Muscle of back (tissue), 3 donors: ENCODE measurements at regions not wholly inside any gene's neighbourhood (a gene's known extent, or its start where the extent isn't known, plus 50 kb on each side); places are given as distances from the start of the nearest gene placed in this dataset.
"Not testable (repeated sequence)": the region's sequence is repeated elsewhere in the genome, so short reads cannot be mapped to it uniquely, and the experiment has no call there.

Source experiments
- DNase-seq, 3 donors: peaks; one replicate each; pipeline versions ENCODE4 v3.0.0 to v3.0.0-alpha.2; 2013

DNA sequence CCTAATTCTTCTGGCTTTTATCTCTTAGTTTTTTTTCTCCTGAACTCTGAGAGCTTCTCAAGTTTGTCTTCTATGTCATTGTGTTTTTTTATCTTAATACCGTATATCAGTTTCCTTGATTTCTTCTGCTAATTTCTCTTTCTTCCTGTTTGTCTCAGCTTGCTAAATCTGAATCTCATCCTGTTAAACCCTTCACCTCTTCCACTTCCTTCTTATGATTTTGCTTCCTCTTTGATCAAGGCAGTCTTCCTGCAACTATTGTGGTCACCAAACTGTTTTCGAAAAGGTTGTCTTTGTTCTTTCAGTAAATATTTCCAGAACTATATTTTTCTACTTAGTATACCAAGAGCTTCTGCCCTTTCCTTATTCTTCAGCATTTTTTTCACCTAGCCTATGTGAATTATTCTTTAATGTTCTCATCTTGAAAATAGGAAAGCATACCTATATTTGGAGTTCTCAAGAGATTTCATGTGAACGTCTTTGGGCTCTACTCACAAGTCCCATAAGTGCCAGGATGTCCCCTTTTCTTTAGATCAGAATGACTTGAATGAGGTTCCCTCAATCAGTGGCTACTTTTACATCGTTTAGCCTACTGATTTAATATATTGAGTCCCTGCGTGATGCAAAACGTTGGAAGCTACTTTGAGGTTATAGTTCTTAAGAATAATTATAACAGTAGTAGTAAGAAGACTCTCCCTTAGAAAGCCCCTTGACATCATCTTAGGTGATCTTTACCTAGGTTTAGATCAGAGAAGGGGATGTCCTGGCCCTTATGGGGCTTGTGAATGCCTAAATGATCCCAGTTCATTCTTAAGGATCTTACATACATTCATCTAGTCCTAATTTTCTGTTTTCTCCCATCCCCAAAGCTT lies 415.4 kb upstream of the AUTS2 start:
- no peak for DNase-seq

DNA sequence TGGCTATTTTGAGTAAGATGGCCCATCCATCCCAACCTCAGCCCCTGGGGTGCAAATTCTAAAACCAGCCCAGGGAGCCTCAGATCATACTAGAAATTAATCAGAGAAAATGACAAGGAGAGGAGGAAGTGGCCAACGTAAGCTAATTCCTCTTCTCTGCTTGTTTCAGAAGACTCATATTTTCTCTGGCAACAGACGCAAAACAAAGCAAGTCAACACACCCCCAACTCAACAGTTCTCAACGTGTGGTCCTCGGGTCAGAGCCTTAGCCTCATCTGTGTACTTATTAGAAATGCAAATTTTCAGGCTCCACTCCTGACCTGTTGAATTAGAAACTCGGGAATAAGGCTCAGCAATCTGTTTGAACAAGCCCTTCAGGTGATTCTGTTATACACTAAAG lies 413.9 kb upstream of the AUTS2 start:
- no peak for DNase-seq

DNA sequence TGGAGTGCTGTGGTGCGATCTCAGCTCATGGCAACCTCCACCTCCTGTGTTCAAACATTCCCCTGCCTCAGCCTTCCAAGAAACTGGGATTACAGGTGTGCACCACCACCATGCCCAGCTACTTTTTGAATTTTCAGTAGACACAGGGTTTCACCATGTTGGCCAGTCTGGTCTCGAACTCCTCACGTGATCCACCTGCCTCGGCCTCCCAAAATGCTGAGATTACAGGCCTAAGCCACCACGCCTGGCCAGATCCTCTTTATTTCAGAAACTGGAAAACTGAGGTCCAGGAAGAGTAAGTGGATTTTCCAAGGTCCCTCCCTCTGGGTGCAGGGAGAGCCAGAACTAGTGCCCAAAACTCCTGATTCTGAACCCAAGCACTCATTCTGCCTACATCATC lies 413.1 kb upstream of the AUTS2 start:
- DNase-seq = no peak

DNA sequence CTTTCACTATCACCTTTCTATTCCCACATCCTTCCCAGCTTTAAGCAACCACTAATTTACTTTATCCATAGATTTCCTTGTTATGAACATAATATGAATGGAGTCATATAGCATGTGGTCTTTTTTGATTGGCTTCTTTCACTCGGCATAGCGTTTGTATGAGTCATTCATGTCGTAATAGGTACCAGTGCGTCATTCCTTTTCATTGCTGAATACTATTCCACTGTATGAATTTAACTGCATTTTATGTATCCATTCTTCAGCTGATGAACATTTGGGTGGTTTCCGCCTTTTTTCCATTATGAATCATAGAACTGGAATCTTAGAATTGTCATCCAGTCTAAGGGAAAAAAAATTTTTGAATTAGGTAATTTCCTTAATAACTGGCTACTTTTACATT lies 411.3 kb upstream of the AUTS2 start:
- no peak for DNase-seq

DNA sequence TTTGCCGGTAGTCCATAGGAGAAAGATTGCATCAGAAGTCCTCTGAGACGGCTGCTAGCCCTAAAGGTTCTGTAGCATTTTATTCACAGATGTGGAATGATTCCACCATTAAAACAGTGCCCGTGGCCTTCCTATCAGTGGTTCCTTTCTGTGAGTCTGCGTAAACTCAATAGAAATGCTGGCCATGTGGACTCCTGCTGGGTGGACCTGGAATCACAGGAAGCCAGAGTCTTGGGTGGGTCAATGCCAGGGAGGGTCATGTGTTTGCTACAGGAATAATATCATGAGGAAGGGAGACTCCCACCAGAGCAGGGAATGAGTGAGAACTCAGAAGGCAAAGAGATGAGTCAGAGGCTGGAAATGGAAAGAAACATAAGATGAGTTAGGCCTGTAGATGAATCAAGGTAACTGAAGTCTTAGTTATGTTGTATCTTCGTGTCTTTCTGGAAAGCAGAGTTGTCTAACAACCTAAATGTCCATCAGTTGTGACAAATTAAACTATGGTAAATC lies 410.4 kb upstream of the AUTS2 start:
- no peak for DNase-seq

DNA sequence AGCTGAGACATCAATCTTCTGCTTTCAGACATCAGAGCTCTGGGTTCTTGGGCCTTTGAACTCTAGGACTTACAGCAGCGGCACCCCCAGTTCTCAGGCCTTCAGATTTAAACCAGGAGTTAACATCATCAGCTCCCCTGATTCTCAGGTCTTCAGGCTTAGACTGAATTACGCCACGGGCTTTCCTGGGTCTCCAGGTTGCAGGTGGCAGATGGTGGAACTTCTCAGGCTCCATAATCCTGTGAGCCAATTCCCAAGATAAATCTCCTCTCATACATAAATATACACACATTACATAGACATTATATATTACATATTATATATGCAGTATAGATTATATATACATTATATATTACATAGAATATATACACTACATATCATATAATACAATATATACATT lies 408.9 kb upstream of the AUTS2 start:
- DNase-seq = no peak

DNA sequence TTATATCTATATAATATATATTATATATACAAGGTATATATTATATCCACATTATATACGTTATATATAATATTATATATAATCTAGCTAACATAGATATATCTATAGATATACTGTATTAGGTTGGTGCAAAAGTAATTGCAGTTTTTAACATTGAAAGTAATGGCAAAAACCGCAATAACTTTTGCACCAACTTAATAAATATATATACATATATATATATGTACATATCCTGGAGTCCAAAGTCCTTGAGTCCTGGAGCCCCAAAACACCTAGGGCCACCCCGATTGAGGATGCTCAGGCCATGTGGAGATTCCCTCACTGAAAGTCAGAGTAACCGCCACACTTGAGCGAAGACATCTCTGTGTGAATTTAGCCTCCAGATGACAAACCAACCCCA lies 408.2 kb upstream of the AUTS2 start:
- DNase-seq = no peak

DNA sequence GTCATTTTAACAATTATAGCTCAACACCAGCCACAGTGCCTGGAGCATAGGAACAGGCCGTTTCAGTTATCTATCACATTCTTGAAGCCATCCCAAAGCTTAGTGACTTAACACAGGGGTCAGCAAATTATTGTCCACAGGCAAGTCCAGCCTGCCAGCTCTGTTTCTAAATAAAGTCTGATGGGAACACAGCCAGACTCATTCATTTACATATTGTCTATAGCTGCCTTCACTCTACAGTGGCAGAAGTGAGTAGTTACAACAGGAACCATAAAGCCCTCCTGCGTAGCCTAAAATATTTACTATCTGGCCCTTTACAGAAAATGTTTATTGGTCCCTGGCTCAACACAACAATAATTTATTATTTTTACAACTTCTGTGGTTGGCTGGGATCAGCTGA lies 407.5 kb upstream of the AUTS2 start:
- peak in 1 of 3 donors; percentile 23 for DNase-seq

DNA sequence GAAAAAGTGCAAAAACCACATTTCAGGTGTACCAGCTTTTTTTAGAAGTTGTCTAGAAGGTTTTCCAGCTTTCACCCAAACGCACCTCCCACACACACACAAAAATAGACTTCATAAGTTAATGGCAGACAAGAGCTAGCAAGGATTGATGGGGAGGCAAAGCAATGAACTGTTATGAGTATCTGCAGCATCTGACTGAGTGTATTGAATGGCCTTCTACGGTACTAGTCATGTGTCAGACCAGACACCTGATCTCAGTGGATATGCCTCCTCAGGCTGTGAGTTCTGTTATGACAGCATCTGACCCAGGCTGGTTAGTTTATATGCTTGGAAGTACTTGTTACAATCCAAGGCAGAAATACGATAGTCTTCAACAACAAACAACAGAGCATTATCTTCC lies 406.1 kb upstream of the AUTS2 start:
- no peak for DNase-seq

DNA sequence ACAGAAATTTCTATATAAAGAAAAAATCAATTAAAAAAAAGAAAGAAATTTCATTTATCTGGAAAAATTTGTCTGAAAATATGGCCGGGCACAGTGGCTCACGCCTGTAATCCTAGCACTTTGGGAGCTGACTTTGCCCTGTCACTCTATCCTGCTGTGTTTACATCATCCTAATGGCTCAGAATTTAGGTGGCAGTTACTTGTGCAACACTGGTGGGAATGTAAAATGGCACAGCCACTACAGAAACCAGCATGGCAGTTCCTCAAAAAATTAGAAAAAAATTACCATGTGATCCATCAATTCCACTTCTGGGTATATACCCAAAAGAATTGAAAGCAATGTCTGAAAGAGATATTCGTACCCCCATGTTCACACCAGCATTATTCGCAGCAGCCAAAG lies 405.2 kb upstream of the AUTS2 start:
- no peak for DNase-seq

DNA sequence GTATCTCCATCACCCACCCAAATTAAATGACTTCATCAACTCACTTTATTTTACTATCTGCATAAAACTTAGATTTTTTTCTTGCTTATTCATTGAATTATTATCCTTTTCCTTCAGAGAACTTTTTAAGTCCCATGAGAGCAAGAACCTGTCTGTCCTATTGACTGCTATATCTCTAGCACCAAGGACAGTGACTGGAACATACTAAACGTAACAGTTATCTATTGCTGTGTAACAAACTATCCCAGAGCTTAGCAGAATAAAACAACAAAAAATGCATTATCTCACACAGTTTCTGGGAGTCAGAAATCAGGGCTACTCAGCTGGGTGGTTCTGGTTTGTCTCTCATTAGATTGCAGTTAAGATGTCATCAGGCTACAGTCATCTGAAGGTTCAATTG lies 401.7 kb upstream of the AUTS2 start:
- no peak for DNase-seq

DNA sequence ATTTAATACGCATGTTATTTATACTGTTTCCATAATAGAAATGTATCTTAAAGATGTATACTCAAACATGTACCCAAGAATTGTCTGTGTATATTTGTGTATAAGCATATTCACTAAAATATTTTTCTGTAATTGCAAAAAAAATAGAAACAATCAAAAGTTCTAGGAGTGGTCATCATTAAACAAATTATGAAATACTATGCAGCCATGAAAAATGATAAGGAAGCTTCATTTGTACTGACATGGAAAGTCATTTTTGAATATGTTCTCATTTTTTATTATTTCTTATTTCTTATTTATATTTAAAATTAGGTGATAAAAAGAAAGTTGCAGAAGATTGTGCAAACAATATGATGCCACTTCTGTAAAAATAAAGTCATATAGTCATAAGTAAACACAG lies 400.0 kb upstream of the AUTS2 start:
- DNase-seq = no peak

DNA sequence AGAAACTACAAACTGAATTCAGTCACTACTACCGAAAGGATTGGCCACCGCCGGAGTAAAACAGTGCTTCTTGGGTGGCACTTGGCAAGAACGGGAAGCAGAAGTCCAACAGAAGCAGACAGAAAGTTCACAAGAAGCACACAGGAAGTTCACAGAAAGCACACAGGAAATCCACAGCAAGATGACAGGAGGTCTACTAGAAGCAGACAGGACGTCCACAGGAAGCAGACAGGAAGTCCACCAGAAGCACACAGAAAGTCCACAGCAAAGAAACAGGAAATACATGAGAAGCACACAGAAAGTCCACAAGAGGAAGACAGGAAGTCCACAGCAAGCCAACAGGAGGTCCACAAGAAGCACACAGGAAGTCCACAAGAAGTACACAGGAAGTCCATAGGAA lies 399.2 kb upstream of the AUTS2 start:
- no peak for DNase-seq

DNA sequence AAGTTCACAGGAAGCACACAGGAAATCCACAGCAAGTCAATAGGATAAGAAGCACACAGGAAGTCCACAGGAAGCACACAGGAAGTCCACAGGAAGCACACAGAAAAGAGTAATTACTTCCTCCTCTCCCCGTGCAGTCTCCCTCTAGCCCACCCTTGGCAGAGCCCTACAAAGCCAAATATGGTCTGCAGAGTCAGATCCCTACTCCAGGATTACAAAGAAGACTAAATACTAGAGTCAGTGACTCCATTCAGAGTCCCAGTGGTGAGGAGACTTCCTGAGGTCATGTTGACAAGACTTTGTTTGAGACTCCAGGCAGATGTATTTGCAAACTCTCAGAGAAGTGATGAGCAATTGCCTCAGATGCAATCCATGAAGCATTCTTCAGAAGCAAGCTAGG lies 398.6 kb upstream of the AUTS2 start:
- DNase-seq = no peak

DNA sequence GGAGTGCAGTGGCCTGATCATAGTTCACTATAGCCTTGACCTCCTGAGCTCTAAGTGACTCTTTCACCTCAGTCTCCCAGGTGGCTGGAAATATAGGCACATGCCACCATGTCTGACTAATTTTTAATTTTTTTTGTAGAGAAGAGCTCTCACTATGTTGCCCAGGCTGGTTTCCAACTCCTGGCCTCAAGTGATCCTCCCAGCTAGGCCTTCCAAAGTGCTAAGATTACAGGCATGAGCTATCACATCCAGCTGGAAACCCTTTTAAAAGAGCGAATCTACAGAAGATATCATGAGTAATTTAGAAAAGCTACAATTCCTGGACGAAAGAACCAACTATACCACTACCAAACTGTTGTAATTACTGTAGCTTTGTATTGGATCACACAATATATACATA lies 394.4 kb upstream of the AUTS2 start:
- no peak for DNase-seq

DNA sequence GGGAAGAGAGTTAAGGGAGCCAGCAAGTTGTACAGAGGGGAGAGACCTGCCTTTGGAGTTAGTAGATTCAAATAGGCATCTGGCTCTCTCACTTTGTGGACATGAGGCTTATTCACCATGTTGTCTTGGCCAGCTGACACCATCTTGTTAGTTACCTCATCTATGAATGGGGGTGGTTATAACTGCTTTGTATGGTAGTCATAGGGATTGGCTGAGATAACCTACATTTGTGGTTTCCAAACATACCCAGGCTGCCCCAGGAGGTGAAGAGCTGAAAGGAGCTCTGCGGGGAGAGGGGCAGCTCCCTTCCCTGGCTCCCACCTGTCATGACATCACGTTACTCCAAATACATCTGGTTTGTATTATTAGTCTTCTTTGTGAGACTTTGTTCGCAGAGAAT lies 393.3 kb upstream of the AUTS2 start:
- peak; percentile 29 to 51 (median 49) for DNase-seq

DNA sequence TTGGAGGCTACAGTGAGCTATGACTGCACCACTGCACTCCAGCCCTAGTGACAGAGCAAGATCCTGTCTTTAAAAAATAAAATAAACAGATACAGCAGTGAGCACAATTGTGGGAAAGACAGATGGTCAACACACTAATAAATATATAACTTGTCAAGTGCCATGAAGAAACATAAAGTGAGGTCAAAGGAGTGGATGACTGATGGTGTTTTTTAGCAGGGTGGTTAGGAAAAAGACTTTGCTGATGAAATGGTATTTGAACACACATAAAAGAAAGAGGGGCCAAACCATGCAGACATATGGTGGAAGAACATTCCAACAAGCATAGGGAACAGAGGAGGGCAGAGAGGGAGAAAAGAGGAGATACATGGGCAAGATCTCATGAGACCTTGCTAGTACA lies 392.7 kb upstream of the AUTS2 start:
- no peak for DNase-seq

DNA sequence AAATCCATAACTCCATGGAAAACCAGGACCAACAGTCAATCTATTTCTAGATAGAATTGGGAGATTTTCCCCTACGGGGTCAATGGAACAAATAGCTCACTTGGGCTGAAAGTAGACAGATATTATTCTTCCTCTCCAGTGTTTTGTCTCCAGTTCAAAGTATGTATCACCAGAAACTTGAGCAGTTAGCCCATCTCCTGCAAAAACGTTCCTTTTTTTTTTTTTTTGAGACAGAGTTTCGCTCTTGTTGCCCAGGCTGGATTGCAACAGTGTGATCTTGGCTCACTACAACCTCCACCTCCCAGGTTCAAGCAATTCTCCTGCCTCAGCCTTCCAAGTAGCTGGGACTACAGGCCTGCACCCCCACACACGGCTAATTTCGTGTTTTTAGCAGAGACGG lies 390.0 kb upstream of the AUTS2 start:
- peak in 2 of 3 donors; percentile 21 to 24 for DNase-seq

DNA sequence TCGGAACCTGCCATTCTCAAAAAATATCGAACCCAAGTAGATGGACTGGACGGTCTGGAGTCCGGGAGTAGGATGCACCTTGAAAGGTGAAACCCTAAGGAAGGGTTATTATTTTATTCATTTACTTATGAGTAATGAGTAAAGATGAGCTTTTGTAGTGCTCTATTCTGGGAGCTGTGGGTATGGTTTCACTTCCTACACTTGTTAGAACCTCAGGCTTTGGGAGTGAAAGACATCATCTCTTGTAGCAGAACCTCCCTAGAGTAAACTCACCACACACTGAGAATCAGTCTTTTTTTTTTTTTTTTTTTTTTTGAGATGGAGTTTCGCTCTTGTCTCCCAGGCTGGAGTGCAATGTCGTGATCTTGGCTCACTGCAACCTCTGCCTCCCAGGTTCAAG lies 389.4 kb upstream of the AUTS2 start:
- no peak for DNase-seq

DNA sequence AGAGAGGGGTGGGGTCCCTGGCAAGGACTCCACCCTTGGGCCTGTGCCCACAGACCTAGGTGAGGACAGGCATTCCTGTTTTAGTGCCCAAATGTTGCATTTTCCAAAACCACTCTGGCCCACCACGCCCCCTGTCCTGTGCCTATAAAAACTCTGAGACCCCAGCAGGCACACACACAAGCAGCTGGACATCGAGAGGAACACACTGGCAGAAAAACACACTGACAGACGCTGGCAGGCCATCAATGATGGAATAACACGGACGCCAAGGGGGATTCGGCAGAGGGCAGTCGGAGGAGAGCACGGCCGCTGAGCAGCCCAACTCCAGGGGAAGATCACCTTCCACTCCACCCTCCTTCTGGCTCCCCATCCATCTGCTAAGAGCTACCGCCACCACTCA lies 386.9 kb upstream of the AUTS2 start:
- DNase-seq = no peak

DNA sequence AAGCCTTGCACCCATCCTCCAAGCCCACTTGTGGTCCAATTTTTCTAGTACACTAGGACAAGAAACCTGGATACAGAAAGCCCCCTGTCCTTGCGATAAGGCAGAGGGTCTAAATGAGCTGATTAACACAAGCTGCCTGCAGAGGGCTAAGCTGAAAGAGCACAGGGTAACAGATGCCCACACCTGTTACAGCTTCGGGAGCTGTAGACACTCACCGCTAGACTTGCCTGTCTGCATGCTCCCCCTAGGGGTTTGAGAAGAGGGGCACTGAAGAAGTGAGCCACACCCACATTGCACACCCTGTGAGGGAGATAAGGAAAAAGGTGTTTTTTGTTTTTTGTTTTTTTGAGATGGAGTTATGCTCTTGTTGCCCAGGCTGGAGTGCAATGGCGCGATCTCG lies 386.5 kb upstream of the AUTS2 start:
- DNase-seq = no peak

DNA sequence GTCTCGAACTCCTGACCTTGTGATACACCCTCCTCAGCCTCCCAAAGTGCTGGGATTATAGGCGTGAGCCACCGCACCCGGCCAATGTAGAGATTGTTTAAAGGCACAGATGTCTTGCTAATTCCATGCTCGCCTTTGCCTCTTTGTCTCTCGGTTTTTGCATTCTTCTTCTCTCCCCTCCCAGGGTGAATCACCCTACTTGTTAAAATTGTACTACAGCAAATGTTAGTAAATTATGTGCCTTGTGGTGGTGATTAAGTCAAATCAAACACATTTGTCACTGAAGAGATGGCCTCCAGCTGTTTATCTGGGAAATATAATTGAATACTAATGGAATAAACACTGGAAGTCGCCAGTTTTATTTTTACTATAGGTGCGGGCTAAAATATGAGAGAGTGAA lies 384.4 kb upstream of the AUTS2 start:
- DNase-seq = no peak

DNA sequence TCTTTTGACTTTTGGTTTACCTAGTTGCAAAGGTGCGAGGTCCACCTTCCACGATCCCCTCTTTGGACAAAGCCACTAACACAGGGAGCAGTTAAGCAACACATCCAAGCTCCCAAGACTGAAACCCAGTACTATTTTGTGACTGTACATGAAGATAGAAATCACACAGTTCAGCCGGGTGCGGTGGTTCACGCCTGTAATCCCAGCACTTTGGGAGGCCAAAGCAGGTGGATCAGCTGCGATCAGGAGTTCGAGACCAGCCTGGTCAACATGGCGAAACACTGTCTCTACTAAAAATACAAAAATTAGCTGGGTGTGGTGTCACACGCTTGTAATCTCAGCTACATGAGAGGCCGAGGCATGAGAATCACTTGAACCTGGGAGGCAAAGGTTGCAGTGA lies 382.8 kb upstream of the AUTS2 start:
- not testable (repeated sequence) for DNase-seq
